GM11168 (cell line): ENCODE measurements at regions not wholly inside any gene's neighbourhood (a gene's known extent, or its start where the extent isn't known, plus 50 kb on each side); places are given as distances from the start of the nearest gene placed in this dataset.

Source experiments
- in situ Hi-C: fragments of 300-500 bp; cut with MboI; formaldehyde crosslinking; loops from one replicate; pipeline ENCODE4 v1.12.0; 2022; ENCODE audit warnings: low sequenced_read_pairs; ENCODE audit not compliant: unreplicated experiment

DNA sequence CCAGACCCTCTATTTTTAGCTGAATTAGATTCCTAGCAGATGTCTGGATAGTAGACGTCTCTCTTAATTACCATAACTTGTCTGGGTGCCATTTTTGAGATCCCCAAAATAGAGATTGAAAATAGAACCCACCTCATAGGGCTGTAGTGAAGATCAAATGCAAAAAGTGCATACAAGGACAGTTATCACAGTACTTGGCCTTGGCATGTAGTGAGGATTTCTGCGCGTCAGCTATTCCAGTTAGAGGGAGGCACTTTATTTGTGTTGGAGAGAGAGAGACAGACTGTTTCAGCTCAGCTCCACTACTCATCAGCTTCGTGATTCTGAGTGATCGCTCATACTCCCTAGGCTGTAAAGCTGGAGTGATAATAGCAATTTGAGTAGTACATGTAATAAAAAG lies 59.6 kb upstream of the CDH13 start:
- in situ Hi-C loops: no loop called here

DNA sequence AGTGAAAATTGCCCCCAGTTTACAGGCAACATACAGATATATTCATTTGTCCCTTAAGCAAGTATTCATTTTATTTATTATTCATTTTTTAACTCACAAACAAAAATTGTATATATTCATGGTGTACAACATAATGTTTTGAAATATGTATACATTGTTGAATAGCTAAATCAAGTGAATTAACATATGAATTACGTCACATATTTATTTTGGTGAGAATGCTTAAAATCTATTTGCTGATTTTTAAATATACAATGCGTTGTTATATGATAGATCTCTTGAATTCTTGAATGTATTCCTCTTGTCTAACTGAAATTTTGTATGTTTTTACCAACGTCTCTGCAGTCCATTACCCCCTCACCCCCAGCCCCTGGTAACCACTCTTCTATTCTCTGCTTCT lies 63.4 kb upstream of the CDH13 start:
- in situ Hi-C loops: no loop called here

DNA sequence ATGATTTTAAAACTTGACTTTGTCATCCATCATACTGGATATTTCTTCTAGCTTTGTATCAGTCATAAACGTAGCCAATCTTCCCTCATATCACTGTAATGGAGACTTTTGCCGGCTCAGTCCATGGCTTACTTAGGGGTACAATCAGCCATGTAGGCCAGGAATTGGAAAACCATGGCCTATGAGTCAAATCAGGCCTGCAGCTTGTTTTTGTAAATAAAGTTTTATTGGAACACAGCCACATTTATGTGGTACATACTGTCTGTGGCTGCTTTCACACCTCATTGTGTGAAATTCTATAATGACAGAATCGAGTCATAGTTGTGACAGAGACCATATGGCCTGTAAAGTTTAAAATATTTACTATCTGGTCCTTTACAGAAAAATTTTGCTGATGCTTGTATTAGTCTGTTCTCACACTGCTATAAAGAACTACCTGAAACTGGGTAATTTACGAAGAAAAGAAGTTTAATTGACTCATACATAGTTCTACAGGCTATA lies 64.5 kb upstream of the CDH13 start:
- in situ Hi-C loops: no loop called here

DNA sequence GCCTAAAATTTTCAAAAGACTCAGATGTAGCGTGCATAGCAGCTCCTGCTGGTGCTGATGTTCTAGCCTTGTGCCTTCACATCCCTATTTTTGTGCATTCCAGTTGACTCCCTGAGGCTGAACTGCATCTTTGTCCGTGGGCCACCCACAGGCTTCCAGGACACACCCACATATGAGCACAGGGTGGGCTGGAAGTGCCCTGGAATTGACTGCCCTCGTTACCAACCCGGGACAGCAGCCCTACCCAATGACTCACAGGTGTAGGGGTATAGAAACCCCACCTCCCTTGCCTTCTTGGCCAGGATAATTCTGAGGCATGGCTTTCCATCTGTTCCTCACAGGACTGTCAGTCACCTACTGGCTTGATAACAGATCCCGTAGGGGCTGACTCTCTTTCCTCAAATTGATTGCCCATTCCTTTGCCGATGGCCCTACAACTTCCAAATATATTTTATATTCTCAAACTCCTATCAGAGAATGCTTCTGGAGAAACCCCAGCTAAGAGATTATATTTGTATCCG lies 65.9 kb upstream of the CDH13 start:
- in situ Hi-C loops: no loop called here

DNA sequence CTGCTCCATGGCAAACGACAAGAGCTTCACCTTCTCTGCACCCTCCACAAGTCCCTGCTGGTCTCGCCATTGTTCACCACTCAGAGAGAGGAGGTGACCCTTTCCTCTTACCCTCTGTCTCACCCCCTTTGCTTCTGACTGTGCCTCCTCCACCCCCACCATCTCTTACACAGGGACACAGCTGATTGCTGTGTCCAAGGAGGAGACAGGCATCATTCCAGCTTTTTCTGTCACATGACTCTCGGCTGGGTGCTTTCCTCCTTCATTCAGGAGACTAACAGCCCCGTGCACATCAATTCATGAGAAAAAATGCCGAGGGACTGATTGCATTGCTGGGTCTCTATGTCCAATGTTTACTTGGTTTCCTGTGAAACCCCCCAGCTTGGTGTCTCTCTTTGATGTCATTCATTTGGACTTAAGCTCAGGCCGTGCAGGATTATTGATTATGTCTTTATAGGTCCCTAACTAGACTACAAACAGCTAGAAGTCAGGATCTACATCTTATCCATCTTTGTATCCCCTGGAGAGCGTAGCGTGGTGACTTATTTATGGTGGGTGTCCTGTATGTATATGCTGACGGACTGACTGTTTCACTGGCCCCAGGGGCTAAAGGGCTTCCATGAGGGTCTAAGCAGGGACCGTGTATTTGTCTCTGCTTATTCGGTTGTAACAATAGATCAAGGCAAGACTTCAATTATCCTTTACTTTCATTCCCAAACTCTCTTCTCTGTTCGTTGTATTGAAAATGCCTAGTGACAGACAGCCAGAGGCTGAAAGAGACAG lies 82.2 kb upstream of the CDH13 start:
- in situ Hi-C loops: no loop called here

DNA sequence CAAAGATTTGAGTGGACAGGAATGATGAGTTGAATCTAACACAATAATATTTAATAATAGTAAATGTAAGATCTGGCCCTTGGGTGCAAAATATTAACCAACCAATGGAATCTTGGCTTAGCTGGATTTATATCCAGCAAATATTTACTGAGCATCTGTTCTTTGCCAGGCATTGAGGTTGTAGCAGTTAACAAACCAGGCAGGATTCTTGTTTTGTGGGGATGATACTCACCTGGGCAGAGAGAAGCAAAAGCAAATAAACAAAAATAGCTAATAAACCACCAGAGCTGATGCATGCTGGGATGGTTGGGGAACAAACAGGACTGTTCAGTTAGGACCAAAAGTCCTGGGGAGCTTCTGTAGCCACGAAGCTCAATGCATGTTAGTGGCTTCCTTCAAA lies 84.1 kb upstream of the CDH13 start:
- in situ Hi-C loops: no loop called here

DNA sequence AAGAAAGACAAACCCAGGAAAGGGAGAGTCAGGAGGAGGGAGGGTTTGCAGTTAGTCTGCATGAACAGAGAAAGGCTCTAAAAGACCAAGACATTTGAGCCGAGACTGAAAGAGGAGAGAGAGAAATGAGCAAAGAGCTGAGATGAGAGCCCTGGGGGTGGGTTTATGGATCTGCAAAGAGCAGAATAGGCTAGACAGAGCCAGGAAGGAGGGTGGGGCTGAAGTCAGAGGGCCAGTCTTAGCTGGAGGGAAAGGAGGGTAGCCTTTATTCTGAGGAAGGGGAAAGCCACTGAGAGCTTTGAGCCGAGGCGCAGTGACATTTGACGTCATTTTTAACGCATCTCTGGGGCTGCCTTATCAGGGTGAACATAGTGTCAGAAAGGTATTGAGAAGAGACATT lies 85.7 kb upstream of the CDH13 start:
- in situ Hi-C loops: no loop called here

DNA sequence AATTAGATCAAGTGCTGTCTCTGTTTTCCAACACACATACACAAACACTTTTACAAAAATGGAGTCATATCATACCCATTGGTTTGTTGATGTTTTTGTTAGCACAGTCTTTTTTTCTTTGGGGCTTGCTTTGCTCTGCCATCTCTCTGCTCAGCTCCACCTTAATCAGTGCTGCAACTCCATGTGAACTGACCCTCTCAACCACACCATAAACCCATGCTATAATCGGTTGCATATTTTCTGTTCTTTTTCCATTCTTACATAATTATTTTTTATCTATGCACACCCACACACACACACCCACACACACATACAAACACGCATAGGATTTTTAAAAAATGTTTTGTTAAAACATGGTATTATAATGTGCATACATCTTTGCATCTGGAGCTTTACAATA lies 91.0 kb upstream of the CDH13 start:
- in situ Hi-C loops: no loop called here

DNA sequence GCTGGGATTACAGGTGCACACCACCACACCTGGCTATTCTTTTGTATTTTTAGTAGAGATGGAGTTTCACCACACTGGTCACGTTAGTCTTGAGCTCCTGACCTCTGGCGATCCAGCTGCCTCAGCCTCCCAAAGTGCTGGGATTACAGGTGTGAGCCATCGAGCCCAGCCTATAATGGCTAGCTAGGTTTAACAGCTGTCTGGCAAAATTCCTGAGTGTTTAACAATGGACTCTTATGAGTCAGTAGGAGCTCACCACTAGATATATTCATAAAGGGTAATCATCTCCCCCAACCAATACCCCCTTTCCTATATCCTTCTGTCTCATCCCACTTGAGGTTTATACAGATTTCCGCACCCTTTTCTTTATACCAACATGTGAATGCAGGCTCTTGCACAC lies 91.5 kb upstream of the CDH13 start:
- in situ Hi-C loops: no loop called here

DNA sequence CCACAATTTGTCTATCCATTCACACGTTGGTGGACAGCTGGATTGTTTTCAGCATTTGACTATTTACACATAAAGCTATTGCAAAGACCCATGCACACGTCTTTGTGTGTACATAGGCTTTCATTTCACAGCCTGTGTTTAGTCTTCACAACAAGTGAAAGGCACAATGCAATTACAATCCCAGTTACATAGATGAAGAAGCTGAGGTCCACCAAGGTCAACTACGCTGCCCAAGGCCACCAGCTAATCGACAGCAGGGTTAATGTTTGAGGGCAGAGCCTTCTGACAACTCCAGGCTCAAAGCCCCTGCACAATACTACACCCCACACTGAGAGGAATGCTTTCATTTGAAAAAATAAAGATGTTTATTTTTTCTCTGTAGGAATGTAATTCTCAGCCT lies 93.6 kb upstream of the CDH13 start:
- in situ Hi-C loops: no loop called here

DNA sequence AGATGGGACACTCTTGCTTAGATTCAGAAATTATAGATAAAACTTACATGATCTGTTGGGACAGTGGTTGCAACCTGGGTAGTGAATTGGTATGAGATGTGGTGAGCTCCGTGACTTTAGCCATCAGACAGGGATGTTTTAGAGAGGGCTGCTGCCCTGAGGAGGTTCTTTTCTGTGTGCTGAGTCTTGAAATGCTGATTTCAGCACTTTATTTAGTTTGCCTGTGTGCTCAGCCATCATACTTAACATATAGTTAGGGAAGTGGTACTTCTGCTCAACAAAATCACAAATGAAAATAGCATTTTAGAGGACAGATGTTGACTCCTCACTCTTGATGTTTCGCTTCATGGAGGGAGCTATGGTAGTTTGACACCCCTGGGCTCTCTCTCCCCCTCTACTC lies 95.9 kb upstream of the CDH13 start:
- in situ Hi-C loops: no loop called here

DNA sequence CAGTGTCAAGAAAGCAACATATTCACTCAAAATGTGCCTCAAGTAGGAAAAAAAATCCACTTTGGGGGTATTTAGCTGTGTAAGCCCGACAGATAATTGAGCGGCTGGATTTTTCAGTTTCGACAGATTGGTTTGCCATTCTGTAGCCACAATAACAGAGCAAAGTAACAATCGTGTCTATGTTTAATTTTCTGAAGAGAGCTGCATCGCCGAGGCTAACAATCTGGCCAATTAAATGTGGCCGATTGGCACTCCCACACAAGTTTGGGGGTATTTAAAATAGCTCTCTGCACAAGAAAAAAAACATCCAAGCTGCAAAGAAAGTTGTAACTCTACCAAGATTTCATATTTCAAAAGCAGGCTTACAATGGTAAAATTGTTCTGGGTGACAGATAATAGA lies 99.7 kb upstream of the CDH13 start:
- in situ Hi-C loops: no loop called here

DNA sequence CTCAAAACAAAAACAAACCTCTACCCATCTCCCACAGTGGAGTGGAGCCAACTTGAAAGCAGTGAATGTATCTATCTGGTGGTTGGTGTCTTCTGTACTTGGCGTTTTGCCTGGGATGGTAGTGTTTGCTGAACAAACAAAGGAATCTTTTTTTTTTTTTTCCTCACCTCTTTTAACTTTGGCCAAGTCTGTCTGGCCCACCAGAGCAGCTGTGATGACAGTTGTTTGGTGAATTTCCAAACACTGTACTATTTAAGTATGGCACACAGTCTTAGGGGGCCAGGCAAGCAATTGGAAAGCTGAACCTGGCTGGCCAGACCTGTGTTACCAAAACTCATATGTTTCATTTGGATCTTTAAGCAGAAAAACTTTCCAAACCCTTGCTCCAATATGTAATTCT lies 101.8 kb upstream of the CDH13 start:
- in situ Hi-C loops: no loop called here

DNA sequence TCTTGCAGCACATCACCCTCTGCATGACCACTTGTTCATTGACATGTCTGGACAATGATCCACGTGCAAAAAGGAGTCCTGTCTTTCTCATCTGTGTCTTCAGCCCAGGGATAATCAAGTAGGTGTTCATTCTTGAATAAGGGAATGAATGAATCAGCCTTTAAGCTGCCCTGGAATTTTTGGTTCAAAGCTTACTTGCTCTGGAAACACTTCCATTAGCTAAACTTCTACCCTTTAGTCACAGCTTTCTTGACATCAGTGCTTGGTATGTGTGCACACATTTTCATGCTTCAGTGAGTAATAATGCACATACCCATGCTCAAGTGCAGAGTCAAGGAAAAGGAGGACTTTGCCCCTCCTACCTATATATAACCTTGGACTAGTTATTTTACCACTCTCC lies 103.0 kb upstream of the CDH13 start:
- in situ Hi-C loops: no loop called here

DNA sequence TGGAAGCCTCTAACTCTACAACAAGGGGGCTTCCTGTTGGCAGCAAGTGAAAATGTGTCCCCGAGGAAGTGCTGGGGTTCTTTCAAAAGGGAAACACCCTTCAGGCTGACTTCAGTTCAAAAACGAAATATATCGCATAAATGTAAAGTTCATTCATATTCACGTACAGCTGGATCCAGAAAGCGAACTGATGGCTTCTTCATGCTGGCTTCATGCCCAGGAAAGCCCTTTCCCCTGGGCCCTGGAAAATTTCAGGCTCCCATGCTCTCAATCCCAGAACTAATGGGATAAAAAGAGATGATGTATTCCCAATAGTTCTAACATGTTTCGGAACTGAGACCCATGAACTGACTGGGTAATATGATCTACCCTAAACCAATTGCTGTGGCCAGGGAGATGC lies 104.7 kb upstream of the CDH13 start:
- in situ Hi-C loops: no loop called here

DNA sequence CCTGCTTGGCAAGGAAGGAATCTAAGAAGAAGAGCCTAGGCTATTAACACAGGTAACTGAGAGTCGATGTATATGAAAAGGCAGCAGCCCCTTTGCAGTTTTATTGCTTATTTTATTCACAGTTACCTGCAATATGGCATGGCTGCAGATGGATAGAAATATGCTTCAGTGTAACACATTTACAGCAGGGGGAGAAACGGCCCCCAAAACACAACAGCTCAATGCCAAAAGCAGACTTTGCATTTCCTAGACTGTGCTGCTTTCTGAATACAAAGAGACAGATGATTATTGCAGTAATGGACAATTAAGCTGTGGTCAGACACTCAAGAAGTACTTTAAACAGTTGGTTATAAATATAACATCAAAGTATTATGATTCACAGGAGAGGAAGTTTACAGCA lies 108.0 kb upstream of the CDH13 start:
- in situ Hi-C loops: no loop called here

DNA sequence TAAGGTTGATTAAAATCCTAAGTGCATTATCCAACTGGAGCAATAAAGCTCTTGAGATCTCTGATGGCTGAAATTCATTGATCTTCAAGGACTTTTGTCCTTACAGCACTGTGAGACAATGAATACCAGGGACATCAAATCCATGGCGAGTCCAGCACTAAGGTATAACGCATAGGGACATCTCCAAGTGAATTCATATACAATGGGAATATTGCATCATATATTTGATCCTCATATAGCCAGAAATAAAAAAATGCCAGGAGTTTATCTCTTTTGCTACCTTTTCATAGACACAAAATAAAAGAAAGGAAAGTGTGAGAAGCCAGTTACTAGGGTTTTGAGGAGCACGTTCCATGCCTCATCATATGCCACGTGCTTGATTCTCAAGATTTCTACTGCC lies 112.5 kb upstream of the CDH13 start:
- in situ Hi-C loops: no loop called here

DNA sequence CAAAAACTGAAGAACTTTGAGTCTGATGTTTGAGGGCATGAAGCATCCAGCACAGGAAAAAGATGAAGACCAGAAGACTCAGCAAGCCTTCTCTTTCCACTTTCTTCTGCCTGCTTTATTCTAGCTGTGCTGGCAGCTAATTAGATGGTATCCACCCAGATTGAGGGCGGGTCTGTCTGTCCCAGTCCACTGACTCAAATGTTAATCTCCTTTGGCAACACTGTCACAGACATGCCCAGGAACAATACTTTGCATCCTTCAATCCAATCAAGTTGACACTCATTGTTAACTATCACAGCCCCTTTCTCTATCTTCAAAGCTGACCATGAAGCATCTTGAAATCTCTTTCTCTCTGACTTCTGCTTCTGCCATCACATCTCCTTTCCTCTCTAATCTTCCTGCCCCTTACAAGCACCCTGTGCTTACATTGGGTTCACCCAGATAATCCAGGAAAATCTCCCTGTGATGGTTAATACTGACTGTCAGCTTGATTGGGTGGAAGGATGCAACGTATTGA lies 115.9 kb upstream of the CDH13 start:
- in situ Hi-C loops: no loop called here

DNA sequence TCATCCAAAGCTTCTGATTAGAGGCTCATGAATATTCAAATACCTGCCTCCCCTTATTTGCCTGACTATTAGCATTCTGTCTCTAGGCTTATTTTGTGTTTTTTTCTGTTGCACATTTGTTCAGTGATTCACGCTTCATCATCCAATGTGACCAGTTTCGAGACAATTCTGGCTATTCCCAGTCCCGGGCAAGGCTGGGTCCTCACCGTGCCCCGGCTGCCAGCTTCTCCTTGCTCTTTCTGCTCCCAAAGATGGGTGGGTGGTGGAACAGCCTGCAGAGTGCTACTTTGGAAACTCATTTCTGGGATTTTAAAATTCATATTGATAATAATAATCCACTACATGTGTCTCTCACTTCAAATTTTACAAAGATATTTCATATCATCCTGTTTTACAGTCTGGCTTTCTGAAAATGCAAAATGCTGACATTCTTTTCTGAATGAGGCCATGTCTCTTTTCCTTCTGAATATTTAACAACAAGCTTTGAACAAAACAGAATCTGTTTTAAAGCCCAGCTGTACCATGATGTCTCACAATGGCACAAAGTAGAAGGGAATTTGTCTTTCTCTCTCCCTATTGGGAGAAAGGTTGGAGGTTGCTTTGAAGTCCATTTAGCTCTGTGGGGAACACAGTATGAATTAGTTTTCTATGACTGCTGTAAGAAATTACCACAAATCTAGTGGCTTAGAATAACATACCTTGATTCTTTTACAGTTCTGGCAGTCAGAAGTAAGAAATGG lies 116.9 kb upstream of the CDH13 start:
- in situ Hi-C loops: no loop called here

DNA sequence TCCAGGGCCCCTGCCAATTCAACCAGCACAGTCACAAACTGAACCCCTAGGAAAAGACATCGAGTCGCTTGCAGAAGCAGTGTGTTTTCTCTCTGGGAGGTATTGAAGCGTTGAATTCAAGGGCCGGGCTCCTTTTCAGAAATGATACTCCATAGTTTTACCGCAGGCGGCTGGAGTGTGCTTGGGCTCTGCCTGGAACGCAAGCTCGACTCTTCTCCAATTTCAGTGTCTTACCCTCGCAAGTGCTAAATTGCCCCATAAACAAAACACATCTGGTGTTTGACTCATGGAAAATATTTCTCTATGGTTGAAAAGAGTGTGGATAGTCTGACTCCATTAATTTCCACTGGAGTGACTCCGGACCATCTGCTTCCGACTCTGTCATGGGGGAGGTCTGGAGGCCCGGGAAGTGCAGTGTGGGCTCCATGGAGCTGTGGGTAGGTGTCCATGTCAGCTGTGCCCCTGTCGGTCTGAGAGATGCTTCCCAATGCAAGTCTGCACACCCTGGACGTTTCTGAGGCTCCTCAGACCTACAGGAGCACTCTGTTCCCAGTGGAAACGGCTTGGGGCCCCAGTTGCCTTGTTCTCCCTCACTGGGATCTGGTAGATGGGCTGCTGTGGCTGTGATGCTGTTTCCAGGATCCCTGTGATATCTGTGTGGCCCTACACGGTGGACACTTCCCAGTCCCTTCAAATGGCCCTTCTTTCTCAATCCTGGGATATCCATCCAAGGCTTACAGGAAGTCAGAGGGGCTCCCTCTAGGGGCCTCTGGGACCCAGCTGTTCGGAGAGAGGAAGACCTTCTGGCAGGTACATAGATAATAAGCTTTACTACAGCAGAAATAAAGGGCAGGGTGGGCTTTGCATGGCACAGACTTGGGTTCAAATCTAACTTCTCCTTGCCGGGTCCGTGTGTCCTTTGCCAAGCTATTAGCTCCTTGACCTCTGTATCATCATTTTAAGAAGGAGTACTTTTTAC lies 119.8 kb upstream of the CDH13 start:
- in situ Hi-C loops: no loop called here
